B cell (primary cell): ENCODE measurements at regions not wholly inside any gene's neighbourhood (a gene's known extent, or its start where the extent isn't known, plus 50 kb on each side); places are given as distances from the start of the nearest gene placed in this dataset.
"Not testable (repeated sequence)": the region's sequence is repeated elsewhere in the genome, so short reads cannot be mapped to it uniquely, and the experiment has no call there.

Experiments used
- EZH2 ChIP-seq: IDR thresholded peaks from 2 replicates; pipeline ENCODE4 v1.6.1; 2012; ENCODE audit warnings: borderline replicate concordance, low read depth, mild to moderate bottlenecking, moderate library complexity, low read length; ENCODE audit not compliant: insufficient read depth, poor library complexity, severe bottlenecking
- TF ChIP-seq, protein P1 (sequence below): fragments of 200-600 bp; IDR thresholded peaks from one replicate; pipeline ENCODE4 v1.8.0; 2022; ENCODE audit warnings: antibody characterized with exemption, mild to moderate bottlenecking

DNA sequence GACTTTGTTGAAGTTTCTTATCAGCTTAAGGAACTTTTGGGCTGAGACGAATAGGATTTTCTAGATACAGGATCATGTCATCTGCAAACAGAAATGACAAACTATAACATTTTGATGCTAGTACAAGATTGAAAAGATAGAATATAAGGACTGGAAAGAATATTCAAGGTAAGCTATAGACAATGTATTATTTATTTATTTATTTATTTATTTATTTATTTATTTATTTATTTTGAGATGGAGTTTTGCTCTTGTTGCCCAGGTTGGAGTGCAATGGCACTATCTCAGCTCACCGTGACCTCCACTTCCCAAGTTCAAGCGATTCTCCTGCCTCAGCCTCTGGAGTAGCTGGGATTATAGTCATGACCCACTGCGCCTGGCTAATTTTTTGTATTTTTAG is 125.0 kb downstream of the OTOR start:
- TF ChIP-seq, protein P1, sequence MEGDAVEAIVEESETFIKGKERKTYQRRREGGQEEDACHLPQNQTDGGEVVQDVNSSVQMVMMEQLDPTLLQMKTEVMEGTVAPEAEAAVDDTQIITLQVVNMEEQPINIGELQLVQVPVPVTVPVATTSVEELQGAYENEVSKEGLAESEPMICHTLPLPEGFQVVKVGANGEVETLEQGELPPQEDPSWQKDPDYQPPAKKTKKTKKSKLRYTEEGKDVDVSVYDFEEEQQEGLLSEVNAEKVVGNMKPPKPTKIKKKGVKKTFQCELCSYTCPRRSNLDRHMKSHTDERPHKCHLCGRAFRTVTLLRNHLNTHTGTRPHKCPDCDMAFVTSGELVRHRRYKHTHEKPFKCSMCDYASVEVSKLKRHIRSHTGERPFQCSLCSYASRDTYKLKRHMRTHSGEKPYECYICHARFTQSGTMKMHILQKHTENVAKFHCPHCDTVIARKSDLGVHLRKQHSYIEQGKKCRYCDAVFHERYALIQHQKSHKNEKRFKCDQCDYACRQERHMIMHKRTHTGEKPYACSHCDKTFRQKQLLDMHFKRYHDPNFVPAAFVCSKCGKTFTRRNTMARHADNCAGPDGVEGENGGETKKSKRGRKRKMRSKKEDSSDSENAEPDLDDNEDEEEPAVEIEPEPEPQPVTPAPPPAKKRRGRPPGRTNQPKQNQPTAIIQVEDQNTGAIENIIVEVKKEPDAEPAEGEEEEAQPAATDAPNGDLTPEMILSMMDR = not testable (repeated sequence)
- TF ChIP-seq EZH2 = not testable (repeated sequence)
